HG03432 (cell line): ENCODE measurements at regions not wholly inside any gene's neighbourhood (a gene's known extent, or its start where the extent isn't known, plus 50 kb on each side); places are given as distances from the start of the nearest gene placed in this dataset.

ENCODE experiments used
- ATAC-seq: cut with Tn5 transposase; IDR thresholded peaks from one replicate; pipeline ENCODE4 v1.9.1; 2021; ENCODE audit warnings: mild to moderate bottlenecking, moderate library complexity; ENCODE audit not compliant: unreplicated experiment

DNA sequence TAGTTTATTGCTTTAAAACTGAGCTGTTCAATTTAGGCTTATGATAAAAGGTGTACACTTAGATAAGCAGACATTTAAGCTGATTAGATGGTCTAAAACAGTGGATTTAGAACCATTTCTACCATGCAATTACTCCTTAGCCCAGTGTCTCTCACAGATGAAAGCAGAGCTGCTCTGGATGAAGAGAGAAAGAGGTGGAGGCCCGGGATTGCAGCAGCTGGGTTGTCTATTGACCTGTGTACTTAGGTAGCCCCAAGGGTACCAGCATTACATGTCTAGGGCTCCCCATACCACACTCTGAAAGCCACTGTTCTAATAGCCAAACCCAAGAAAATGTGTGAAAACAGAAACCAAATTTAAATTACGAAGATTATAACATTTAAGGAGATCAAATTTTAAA lies 86.0 kb upstream of the GIMD1 start:
- ATAC-seq, result no peak

GRCh38 chr4:106454021-106454420 lies 85.4 kb upstream of the GIMD1 start:
- ATAC-seq, result no peak

GRCh38 chr4:106451091-106451490 lies 82.5 kb upstream of the GIMD1 start:
- no peak for ATAC-seq

- no peak for ATAC-seq
Observed at GRCh38 chr4:106450249-106450648, 81.7 kb upstream of the GIMD1 start.

GRCh38 chr4:106444557-106444956 lies 76.0 kb upstream of the GIMD1 start:
- no peak for ATAC-seq

GRCh38 chr4:106430797-106431196 lies 62.2 kb upstream of the GIMD1 start:
- no peak for ATAC-seq

DNA sequence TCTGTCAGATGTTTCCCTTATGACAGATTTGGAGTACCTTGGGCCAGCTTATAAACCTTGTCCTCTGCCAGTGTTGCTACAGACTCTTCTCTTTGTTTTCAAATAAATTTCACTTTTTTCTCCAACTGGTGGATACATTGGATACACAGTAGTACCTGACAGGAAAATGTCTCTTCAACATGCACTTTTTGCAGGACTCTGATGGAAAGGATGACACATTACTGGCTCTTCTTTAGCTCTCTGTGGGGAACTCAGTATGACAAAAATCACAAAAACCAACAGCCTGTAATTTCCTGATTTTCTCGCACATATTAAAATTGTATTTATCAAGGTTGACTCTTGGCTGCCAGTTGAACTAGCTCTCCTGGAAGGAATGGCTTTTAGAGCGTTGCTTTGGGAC lies 61.3 kb upstream of the GIMD1 start:
- no peak for ATAC-seq

GRCh38 chr4:106426069-106426468 lies 57.5 kb upstream of the GIMD1 start:
- no peak for ATAC-seq

- ATAC-seq, result no peak
Observed at GRCh38 chr4:106425576-106425975, 57.0 kb upstream of the GIMD1 start.

DNA sequence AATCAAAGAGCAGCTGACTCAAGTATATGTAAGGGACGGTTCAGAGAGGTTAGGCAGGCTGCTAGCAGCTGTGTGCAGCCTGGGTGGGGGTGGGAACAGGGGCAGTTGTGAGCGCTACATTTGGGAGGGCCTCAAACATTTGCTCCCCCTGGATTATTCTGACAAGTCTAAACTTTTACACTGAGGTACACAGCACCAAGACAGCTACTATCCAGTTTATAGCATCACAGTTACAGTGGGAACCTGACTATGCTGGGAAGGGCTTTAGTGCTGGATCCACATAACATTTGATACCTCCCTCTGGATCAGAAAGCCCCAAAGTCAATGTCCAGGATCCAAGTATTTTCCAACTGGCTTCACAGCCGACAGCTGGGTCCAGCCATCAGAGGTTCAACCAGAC lies 55.8 kb upstream of the GIMD1 start:
- no peak for ATAC-seq

DNA sequence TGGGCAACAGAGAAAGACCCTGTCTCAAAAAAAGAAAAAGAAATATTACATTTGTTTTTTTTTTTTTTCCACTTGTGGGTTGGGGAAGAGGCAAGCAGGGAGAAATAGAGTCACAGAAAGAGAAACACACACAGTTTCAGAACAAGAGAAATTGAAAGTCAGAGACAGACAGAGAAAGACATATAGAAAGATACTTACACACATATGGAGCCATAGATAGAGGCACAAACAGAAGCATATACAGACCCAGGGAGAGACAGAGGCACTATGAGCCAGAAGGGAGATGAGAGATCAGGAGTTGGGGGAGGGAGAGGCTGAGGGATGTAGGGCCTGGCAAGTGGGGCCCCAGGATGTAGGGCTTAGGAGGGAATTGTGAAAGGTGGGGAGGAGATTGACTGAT lies 55.2 kb upstream of the GIMD1 start:
- ATAC-seq, result no peak

DNA sequence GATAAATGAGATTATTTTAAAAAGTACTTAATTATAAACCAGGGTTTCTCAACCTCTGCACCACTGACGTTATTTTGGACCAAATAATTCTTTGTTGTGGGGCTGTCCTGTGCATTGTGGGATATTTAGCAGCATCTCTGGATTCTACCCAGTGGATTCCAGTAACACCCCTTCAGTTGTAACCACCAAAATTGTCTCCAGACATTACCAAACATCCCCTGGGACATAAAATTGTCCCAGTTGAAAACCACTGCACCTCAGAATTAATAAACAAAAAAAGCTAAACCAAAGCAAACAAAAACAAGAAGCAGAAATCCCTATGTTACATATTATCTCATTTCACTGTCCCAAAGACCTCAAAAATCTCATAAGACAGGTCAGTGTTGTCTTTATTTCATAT lies 54.2 kb upstream of the GIMD1 start:
- no peak for ATAC-seq

DNA sequence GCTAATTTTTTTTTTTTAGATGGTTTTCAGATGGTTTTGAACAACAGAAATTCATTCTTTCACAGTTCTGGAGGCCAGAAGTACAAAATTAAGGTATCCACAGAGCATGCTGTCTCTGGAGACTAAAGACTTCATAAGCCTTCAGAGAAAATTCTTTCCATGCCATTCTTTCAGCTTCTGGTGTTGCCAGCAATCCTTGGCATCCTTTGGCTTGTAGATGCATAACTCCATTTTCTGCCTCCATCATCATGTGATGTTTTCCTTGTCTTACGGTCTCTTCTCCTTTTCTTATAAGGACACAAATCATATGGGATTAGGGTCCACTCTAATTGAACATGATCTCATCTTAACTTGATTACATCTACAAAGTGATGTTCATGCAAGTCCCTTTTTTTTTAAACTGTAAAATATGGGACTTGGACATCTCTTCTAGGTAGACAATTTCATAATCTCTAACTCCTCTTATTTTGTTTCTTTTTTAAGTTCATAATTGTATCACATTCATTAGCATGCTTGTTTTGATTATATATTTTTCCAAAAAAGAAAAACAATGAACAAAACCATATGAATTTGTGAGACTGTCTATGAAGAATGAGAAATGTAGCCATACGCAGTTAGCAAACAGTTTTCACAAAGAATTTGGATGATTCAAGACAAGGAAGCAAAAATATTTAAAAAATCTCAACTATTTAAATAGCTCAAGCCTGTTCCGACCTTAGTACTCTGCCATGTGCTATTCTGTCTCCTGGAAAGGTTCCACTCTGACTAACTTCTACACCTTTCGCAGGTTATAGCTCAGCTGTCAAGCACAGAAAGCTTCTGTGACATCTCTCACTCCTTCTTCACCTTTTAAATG lies 53.1 kb upstream of the GIMD1 start:
- ATAC-seq, result no peak

DNA sequence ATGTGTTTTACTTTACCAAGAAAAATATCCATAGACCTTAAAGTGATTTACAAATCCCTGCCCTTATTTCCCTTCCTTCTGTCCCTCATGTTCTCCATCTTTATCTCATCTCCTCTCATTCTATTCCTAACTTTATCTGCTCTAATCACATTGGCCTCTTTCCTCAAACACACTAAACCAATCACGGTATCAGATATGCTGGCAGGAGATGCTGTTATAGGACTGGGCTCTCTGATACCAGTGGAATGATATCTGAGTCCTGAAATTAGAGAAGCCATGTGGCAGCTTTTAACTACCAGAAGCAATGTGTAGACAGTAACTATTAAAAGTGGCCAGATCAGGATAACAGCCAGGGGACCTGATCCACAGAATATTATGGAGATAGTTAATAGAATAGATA lies 49.9 kb upstream of the GIMD1 start:
- no peak for ATAC-seq
